PFSK-1 (cell line): ENCODE measurements at regions not wholly inside any gene's neighbourhood (a gene's known extent, or its start where the extent isn't known, plus 50 kb on each side); places are given as distances from the start of the nearest gene placed in this dataset.

Experiments used
- FOXP2 ChIP-seq: optimal IDR thresholded peaks from 2 replicates; pipeline ENCODE3; 2011; ENCODE audit warnings: borderline replicate concordance, control low read depth, inconsistent platforms; ENCODE audit not compliant: insufficient read depth; ENCODE audit errors: extremely low read length, extremely low read depth
- POLR2AphosphoS5 ChIP-seq: IDR thresholded peaks from 2 replicates; pipeline ENCODE4 v1.6.1; 2012; ENCODE audit warnings: low read depth, mild to moderate bottlenecking, control low read depth, low read length, moderate library complexity
- SIN3A ChIP-seq: IDR thresholded peaks from 2 replicates; pipeline ENCODE4 v1.6.1; 2012; ENCODE audit warnings: mild to moderate bottlenecking, low read length, moderate library complexity, borderline replicate concordance; ENCODE audit not compliant: insufficient read depth
- TAF1 ChIP-seq: IDR thresholded peaks from 2 replicates; pipeline ENCODE4 v1.6.1; 2012; ENCODE audit warnings: low read length, control low read depth, borderline replicate concordance; ENCODE audit not compliant: insufficient read depth
- TF ChIP-seq, protein P1 (sequence below), 2 experiments: IDR thresholded peaks; 2 replicates each; pipeline versions ENCODE4 v1.6.1 to v1.8.0; 2011 to 2012; ENCODE audit warnings: low read depth in 2 of 2, low read length in 2 of 2, control low read depth in 1 of 2, inconsistent platforms in 1 of 2, mild to moderate bottlenecking in 1 of 2, moderate library complexity in 1 of 2; ENCODE audit not compliant: insufficient read depth in 1 of 2

DNA sequence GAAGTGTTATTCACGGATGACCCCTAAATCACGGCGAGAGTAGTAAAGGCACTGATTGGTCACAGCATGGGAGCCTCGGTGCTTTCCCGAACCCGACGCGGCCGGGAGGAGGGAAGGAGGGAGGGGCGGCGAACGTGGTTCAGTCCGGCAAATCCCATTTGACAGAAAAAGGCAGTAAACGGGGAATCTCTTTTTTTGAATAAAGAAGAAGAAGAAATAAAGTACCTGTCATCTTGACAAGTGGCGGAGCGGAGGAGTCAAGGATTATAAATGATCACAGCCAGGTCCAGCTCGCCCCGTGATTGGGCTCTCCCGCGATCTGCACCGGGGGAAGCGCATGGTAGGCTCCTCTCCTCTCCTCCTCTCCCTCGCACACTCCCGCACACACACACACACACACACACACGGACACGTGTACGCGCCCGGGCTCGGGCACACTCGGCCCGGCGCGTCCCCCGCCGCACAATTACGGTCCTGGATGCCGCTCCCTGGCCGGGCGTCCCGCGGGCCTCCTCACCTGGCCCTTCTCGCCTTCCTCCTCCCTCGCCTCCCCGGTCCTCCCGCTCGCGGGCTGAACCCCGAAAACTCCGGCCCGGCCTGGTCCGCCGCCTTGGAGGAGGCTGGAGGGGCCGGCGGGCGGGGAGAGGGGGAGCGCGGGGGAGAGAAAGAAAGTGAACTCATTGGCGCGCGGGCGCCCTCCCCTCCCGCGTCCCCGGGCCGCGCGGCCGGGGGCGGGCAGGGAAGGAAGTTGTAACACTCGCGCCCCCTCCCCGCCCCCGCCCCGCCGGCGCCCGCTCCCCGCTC, 99.2 kb upstream of the TENM3 start:
- TF ChIP-seq SIN3A (peak; percentile 84; the same call in 1 of the 2 replicates), FOXP2 (no peak), POLR2AphosphoS5 (0 out of 2 replicates have a peak, but pooled peaks have one; percentile 23)

DNA sequence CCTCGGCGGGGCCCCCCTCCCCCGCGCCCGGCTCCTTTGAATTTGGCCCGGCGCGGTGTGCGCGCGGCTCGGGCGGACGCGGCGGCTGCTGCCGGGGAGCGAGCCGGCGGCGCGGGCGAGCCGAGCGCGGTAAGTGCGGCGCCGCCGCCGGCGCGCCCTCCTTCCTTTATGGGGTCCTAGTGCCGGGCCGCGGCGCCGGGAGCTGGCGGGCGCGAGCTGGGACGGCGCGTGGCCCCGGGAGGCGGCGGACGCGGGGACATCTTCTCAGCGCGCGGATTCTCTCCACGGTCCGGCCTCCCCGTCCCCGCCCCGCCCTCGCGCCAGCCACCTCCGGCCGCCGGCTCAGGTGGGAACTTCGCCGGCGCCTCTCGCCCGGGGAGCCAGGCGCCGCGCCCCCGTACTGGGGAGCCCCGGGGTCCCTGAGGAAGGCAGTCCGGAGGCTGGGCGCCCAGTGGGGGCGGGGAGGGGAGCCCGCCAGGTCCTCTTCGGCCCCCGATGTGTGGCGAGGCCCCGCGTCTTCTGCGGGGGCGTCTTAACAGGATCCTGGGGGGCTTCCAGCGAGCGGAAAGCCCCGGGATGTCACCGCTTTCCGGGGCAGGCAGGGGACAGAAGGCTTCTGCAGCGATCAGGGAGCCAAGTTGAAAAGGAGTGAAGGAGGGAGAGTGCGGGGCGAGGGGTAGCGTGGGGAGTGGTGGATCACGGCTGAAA, 98.4 kb upstream of the TENM3 start:
- TF ChIP-seq FOXP2 = no peak
- no peak for TF ChIP-seq POLR2AphosphoS5
- TF ChIP-seq, protein P1, sequence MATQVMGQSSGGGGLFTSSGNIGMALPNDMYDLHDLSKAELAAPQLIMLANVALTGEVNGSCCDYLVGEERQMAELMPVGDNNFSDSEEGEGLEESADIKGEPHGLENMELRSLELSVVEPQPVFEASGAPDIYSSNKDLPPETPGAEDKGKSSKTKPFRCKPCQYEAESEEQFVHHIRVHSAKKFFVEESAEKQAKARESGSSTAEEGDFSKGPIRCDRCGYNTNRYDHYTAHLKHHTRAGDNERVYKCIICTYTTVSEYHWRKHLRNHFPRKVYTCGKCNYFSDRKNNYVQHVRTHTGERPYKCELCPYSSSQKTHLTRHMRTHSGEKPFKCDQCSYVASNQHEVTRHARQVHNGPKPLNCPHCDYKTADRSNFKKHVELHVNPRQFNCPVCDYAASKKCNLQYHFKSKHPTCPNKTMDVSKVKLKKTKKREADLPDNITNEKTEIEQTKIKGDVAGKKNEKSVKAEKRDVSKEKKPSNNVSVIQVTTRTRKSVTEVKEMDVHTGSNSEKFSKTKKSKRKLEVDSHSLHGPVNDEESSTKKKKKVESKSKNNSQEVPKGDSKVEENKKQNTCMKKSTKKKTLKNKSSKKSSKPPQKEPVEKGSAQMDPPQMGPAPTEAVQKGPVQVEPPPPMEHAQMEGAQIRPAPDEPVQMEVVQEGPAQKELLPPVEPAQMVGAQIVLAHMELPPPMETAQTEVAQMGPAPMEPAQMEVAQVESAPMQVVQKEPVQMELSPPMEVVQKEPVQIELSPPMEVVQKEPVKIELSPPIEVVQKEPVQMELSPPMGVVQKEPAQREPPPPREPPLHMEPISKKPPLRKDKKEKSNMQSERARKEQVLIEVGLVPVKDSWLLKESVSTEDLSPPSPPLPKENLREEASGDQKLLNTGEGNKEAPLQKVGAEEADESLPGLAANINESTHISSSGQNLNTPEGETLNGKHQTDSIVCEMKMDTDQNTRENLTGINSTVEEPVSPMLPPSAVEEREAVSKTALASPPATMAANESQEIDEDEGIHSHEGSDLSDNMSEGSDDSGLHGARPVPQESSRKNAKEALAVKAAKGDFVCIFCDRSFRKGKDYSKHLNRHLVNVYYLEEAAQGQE (IDR thresholded peaks at IDR 0.05; ENCODE audit: insufficient read depth in 1 of 2, low read depth in 2 of 2, low read length in 2 of 2) = no peak
- TF ChIP-seq TAF1 = no peak
- TF ChIP-seq SIN3A = no peak

DNA sequence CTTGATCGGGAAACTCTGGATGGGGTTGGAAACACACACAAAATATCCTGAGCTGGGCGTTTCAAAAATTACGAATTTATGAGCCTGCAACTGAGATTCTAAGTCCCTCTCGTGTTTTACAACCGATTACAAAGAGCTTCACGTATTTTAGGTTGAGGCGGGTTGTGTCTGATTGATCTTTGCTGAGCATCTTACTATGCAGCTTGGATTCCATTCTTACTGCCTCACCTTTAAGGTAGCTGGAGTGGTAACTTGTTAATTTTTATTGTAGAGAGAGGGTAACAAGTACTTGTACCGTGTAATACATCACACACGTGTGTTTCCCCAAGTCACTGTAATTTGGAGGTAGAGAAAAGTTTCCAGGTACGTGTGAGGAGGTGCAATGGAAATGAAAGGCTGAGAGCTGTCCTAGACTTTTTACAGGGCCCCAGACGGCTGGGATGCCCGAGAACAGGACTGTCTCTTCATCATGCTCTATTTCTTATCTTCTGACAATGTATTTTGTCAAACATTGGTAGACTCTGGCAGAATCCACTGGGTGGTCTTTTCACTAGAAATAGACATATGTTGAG, 97.8 kb upstream of the TENM3 start:
- TF ChIP-seq TAF1 = no peak
- TF ChIP-seq, protein P1 (IDR thresholded peaks at IDR 0.05; ENCODE audit: insufficient read depth in 1 of 2, low read depth in 2 of 2, low read length in 2 of 2) = no peak

DNA sequence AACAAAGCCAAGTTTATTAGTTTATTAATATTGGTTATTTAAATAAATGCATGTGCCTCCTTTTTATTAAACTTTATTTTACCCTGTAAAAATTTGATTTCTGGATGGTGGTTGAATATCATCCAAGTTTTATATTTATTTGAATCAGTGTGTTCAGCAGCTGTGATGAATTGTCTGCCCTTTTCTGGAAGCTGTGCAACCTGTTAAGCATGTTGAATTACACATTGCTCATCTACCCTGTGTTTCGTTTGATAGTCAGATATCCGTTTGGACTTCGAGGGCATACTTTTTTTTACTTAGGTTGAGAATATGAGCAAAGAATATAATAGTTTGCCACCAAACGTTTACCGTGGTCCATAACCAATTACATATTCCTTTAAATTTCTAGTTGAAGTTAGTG, 95.8 kb upstream of the TENM3 start:
- TF ChIP-seq SIN3A (no peak), TAF1 (no peak), POLR2AphosphoS5 (no peak), FOXP2 (no peak)
- TF ChIP-seq, protein P1 (IDR thresholded peaks at IDR 0.05; ENCODE audit: insufficient read depth in 1 of 2, low read depth in 2 of 2, low read length in 2 of 2) = no peak

DNA sequence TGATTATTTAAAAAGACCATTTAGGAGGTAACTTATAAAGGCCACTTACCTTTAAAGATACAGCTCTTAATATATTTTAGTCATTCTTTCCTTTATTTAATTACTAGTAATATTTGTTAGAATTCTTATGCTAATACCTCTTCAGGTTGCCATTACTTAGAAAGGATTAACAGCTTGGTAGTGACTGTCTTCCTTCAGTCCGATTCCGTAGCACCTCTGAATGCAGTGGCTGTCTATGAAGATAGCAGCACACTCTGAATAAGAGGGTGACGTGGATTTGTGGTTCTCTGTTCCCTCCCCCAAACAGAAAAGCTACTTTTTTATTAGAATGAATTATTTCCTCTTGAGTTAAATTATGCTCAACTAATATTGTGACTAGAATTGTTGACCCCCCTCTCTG, 92.6 kb upstream of the TENM3 start:
- TF ChIP-seq, protein P1 (IDR thresholded peaks at IDR 0.05; ENCODE audit: insufficient read depth in 1 of 2, low read depth in 2 of 2, low read length in 2 of 2) = no peak
- TF ChIP-seq FOXP2 (no peak), TAF1 (no peak), SIN3A (no peak), POLR2AphosphoS5 (no peak)
